Fibroblast of pulmonary artery (primary cell): ENCODE measurements at regions not wholly inside any gene's neighbourhood (a gene's known extent, or its start where the extent isn't known, plus 50 kb on each side); places are given as distances from the start of the nearest gene placed in this dataset.
A peak's percentile ranks its signal among the peaks of the same experiment; 100 is the strongest.

ENCODE experiments used
- DNase-seq: peaks from one replicate; pipeline ENCODE4 v3.0.0-alpha.2; 2010; ENCODE audit warnings: low read depth
- H3K4me3 ChIP-seq: replicated peaks from 2 replicates; pipeline ENCODE4 v1.5.1; 2011; ENCODE audit warnings: low read depth, mild to moderate bottlenecking, control low read depth, low read length, moderate library complexity
- TF ChIP-seq, protein P1 (sequence below): IDR thresholded peaks from 2 replicates; pipeline ENCODE4 v1.5.1; 2011; ENCODE audit warnings: mild to moderate bottlenecking, control low read depth, low read length, inconsistent platforms; ENCODE audit errors: missing control alignments

DNA sequence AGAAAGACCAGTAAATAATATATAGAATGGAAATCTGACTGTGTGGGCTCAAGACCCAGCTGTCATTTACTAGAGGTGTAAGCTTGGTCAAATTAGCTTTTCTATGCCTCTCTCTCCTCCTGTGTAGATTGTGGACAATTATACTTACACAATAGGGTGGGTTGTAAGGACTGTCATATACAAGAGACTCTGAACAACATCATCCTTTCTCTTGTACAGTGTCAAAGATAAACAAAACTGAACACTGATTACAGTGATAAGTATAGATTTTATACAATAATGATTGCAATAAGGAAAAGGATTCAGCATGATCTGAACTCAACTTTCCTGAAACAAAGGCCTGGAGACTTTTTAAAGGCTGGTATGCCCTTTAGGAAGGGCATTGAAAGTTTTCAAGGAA lies 429.2 kb upstream of the HS3ST1 start:
- DNase-seq, result no peak
- H3K4me3 ChIP-seq, result no peak overlapping the region
- TF ChIP-seq, protein P1, sequence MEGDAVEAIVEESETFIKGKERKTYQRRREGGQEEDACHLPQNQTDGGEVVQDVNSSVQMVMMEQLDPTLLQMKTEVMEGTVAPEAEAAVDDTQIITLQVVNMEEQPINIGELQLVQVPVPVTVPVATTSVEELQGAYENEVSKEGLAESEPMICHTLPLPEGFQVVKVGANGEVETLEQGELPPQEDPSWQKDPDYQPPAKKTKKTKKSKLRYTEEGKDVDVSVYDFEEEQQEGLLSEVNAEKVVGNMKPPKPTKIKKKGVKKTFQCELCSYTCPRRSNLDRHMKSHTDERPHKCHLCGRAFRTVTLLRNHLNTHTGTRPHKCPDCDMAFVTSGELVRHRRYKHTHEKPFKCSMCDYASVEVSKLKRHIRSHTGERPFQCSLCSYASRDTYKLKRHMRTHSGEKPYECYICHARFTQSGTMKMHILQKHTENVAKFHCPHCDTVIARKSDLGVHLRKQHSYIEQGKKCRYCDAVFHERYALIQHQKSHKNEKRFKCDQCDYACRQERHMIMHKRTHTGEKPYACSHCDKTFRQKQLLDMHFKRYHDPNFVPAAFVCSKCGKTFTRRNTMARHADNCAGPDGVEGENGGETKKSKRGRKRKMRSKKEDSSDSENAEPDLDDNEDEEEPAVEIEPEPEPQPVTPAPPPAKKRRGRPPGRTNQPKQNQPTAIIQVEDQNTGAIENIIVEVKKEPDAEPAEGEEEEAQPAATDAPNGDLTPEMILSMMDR, result no peak

DNA sequence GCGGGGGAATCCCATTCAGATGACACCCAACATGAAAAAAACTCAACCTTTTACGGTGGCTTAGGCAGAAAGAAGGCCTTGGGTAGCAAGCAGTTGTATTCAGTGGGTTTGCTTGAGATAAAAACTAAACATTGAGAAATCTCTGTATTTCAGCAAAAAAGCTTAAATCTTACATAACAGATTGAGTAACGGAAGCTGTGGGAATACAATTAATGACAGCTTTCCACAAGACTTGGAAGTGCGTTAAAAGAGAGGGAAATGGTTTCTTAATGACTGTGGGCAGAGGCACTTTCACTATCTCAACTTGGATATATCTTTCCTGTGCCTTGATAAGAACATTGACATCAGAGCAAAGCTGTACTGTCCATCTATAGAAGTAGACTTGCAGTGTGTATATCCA lies 418.5 kb upstream of the HS3ST1 start:
- DNase-seq, result peak; percentile 92
- peak overlapping the region; percentile 8 for H3K4me3 ChIP-seq
- TF ChIP-seq, protein P1, result no peak

DNA sequence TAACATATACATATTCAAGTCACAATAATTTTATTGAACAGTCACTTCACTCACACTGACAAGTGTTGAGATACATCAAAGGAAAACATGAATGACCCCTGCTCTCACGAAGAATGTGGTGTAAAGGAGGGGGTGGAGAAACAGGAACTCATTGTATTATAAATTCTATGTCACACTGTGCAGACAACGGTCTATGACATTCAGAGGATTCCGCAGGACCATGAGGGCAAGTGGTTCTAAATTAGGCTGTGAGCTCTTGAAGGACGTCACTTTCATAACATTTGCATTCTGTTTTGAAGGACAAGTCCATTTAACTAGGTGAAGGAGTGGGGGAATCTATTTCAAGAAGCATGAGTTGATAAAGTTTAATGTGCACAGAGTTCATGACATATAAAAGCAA lies 415.2 kb upstream of the HS3ST1 start:
- H3K4me3 ChIP-seq, result no peak overlapping the region
- no peak for DNase-seq
- TF ChIP-seq, protein P1, result no peak

DNA sequence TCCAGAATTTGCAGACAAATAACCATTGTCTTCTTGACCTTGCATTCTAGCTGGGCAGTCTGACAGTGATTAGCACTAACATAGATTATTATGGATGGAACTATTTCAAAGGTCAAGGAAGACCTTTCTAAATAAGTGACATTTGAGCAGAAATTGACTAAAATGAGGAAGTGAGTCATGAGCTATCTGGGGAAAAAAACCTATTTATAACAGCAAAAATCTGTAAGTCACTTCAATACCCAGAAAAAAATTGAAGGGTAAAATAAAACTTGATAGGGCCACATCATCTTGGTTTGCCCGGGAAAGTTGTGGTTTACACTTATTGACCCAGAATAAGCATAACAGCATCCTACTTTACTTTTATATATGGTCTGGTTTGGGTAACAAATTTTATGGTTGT lies 414.6 kb upstream of the HS3ST1 start:
- TF ChIP-seq, protein P1, result no peak
- no peak overlapping the region for H3K4me3 ChIP-seq
- peak; percentile 3 for DNase-seq

DNA sequence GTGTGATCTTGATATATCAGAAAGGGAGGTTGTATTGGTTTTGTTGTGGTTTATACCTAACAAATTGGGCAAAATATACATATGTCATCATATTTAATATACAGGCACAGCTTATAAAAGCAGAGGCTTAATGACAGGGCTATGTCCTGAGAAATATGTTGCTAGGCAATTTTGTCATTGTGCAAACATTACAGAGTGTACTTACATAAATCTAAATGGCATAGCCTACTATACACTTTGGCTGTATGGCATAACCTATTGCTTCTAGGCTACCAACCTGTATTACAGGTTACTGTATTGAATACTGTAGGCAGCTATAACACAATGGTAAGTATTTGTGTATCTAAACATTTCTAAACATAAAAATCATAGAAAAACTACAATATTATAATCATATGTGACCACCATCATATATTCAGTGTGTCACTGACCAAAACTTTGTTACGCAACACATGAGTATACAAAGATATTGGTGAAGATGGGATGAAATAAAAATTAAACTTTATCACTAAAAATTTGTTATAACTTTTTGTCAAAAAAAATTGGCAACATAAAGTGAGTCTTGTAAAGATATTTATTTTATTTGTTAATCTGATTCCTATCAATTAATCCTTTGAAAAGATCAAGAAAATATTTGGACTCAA lies 414.0 kb upstream of the HS3ST1 start:
- TF ChIP-seq, protein P1, result no peak
- H3K4me3 ChIP-seq, result no peak overlapping the region
- no peak for DNase-seq

DNA sequence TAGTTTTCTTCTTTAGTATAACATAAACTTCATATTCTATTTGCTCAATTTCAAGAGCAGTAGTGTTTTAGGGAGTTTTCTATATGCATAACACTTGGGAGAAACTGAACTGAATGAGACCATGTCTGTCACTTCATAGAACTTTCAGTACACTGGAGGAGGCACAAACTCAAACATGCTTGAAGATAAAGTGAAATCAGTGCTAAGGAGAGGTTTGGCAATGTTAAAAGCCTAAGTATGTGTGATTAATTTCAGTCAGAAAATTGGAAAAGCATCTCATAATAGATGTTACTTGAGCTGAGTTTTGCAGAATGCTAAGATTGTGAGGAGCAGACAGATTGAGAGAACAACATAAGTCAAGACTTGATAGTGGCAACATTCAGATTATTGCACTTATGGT lies 411.2 kb upstream of the HS3ST1 start:
- TF ChIP-seq, protein P1, result no peak
- no peak overlapping the region for H3K4me3 ChIP-seq
- DNase-seq, result no peak

DNA sequence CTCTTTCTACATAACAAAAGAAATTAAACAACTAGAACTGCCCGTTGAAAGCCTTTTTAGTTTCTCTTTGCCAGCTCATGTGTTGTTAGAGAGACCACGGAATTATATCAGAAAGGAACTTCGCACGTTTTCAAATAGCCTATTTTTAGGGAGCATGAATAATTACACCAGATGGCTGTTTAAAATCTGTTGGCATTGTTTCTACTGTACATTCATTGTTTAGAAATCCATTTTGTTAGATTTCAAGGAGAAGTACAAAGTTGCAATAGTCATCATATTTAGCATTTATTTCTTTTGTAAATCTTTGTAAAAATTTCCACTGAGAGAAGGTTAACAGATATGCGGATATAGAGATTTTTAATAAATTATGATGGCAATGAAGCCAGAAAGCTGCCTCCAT lies 403.0 kb upstream of the HS3ST1 start:
- DNase-seq, result peak; percentile 33
- peak overlapping the region; percentile 0 for H3K4me3 ChIP-seq
- TF ChIP-seq, protein P1, result no peak
